ENCODE measurements at regions not wholly inside any gene's neighbourhood (a gene's known extent, or its start where the extent isn't known, plus 50 kb on each side); places are given as distances from the start of the nearest gene placed in this dataset.

DNA sequence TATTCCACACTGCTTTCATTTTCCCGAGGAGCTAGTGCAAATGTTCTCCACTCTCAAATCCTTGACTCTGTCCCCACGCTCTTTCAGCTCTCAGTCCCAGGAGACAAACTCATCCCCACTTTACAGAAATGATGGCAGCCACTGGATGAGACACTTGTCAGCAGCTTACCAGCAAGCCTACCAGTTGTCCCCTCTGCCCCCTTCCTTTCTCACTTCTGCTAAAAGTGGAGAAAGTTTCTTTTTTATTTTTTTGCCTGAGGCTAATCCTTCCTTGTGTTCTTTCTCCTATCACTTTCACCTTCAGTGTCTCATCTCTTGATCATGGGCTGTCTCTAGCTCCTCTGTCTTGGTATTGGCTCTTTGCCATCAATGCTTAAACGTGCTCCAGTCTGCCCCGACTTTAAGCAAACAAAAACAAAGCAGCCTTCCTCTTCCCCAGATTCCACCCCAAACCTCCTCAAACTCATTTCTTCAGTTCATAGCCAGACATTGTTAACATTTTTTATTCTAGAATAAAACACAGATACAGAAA is 64.5 kb downstream of the TTC32 start:
- no peak for TF ChIP-seq HDGF (IDR thresholded peaks at IDR 0.05; ENCODE audit: borderline replicate concordance)
- TF ChIP-seq PKNOX1 (IDR thresholded peaks at IDR 0.05) = no peak
- TF ChIP-seq SP1 (IDR thresholded peaks at IDR 0.05) = no peak
- no peak for TF ChIP-seq NFRKB (IDR thresholded peaks at IDR 0.05)
- no peak for TF ChIP-seq L3MBTL2 (conservative IDR thresholded peaks at IDR 0.05)
- no peak for TF ChIP-seq BHLHE40 (IDR thresholded peaks at IDR 0.05; ENCODE audit: borderline replicate concordance)
- no peak for TF ChIP-seq ARNT (IDR thresholded peaks at IDR 0.05)
- no peak for TF ChIP-seq ZNF384 (IDR thresholded peaks at IDR 0.05)
- TF ChIP-seq SUZ12 (IDR thresholded peaks at IDR 0.05) = no peak
- TF ChIP-seq FOXK2 (IDR thresholded peaks at IDR 0.05) = no peak
- TF ChIP-seq CTBP1 (IDR thresholded peaks at IDR 0.05; ENCODE audit: borderline replicate concordance) = no peak
- no peak for TF ChIP-seq ELF4 (IDR thresholded peaks at IDR 0.05)
- TF ChIP-seq FOXM1 (IDR thresholded peaks at IDR 0.05; ENCODE audit: borderline replicate concordance) = no peak
- no peak for TF ChIP-seq FOXA1 (IDR thresholded peaks at IDR 0.05)
